ENCODE measurements at regions not wholly inside any gene's neighbourhood (a gene's known extent, or its start where the extent isn't known, plus 50 kb on each side); places are given as distances from the start of the nearest gene placed in this dataset.

GRCh38 chr6:44645276-44645675 is 257.8 kb downstream of the CDC5L start:
- H3K9ac ChIP-seq (ENCODE audit: control insufficient read depth, extremely low read depth, insufficient read depth, low read length), result no peak overlapping the region
- no peaks in the 10 kb centered on the region for H3K9me3 ChIP-seq (ENCODE audit: control insufficient read depth, low read depth, low read length)
- no peak overlapping the region for H3K4me3 ChIP-seq (ENCODE audit: control insufficient read depth in 2 of 3, extremely low read depth in 1 of 3, insufficient read depth in 2 of 3, low read depth in 1 of 3, low read length in 3 of 3)
- H2AFZ ChIP-seq (ENCODE audit: control insufficient read depth, low read length), result no peak overlapping the region
- no peaks in the 10 kb centered on the region for H4K20me1 ChIP-seq (ENCODE audit: control insufficient read depth, extremely low read depth, insufficient read depth, low read length)
- H3K27me3 ChIP-seq (ENCODE audit: control insufficient read depth, extremely low read depth, insufficient read depth, low read length), result no peaks in the 10 kb centered on the region
- H3K79me2 ChIP-seq (ENCODE audit: control insufficient read depth, insufficient read depth, low read length), result no peaks in the 10 kb centered on the region
- FAIRE-seq, result no peak
- no peaks in the 10 kb centered on the region for H3K36me3 ChIP-seq (ENCODE audit: control insufficient read depth in 2 of 2, extremely low read depth in 1 of 2, insufficient read depth in 2 of 2, low read length in 2 of 2)
- H3K9me1 ChIP-seq (ENCODE audit: control insufficient read depth, extremely low read depth, insufficient read depth, low read length), result no peaks in the 10 kb centered on the region
- DNase-seq (ENCODE audit: low read depth, low spot score), result no peak
- no peak overlapping the region for H3K27ac ChIP-seq (ENCODE audit: control insufficient read depth, insufficient read depth, low read length)
- H3K4me1 ChIP-seq (ENCODE audit: control insufficient read depth, extremely low read depth, insufficient read depth, low read length), result no peaks in the 10 kb centered on the region
- TF ChIP-seq EZH2 (IDR thresholded peaks at IDR 0.05; ENCODE audit: low read length), result no peak
- TF ChIP-seq CTCF (optimal IDR thresholded peaks at IDR 0.05 in 1 of 3, IDR thresholded peaks at IDR 0.05 in 1 of 3, conservative IDR thresholded peaks at IDR 0.05 in 1 of 3; ENCODE audit: extremely low read depth in 1 of 3, insufficient read depth in 2 of 3, low read length in 3 of 3), result peak in 1 of 3 experiments; percentile 7
- dilution Hi-C loops (cut with MboI; ENCODE audit: extremely low pct_ligation_motif_present, low sequenced_read_pairs), result no loop called here
- no peak overlapping the region for H3K4me2 ChIP-seq (ENCODE audit: control insufficient read depth, extremely low read depth, insufficient read depth, low read depth, low read length)

DNA sequence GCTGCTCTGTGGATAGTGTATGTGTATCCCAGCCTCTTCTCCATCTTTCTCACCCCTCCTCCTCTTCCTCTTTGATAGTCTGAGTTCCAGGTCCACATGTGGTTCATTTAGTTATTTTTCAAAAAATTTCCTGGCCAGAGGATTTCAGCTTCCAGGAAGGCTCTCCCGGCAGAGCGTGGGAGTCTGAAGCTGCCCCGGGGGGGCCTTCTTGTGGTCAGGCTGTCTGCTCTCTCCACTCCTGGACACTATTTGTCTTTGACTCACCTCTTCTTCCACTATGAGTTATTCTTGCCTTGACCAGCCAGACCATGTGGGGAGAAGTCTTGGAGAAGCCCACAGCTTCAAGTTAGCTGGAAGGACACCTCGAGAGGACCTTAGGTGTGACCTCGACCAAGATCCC is 258.8 kb downstream of the CDC5L start:
- no peak for DNase-seq (ENCODE audit: low read depth, low spot score)
- Histone ChIP-seq H3K36me3 (ENCODE audit: control insufficient read depth in 2 of 2, extremely low read depth in 1 of 2, insufficient read depth in 2 of 2, low read length in 2 of 2) (no peaks in the 10 kb centered on the region), H3K79me2 (ENCODE audit: control insufficient read depth, insufficient read depth, low read length) (no peaks in the 10 kb centered on the region), H3K4me2 (ENCODE audit: control insufficient read depth, extremely low read depth, insufficient read depth, low read depth, low read length) (no peak overlapping the region), H3K27me3 (ENCODE audit: control insufficient read depth, extremely low read depth, insufficient read depth, low read length) (no peaks in the 10 kb centered on the region), H3K9me3 (ENCODE audit: control insufficient read depth, low read depth, low read length) (no peaks in the 10 kb centered on the region), H3K27ac (ENCODE audit: control insufficient read depth, insufficient read depth, low read length) (no peak overlapping the region), H2AFZ (ENCODE audit: control insufficient read depth, low read length) (no peak overlapping the region), H4K20me1 (ENCODE audit: control insufficient read depth, extremely low read depth, insufficient read depth, low read length) (no peaks in the 10 kb centered on the region), H3K9me1 (ENCODE audit: control insufficient read depth, extremely low read depth, insufficient read depth, low read length) (no peaks in the 10 kb centered on the region), H3K4me3 (ENCODE audit: control insufficient read depth in 2 of 3, extremely low read depth in 1 of 3, insufficient read depth in 2 of 3, low read depth in 1 of 3, low read length in 3 of 3) (no peak overlapping the region), H3K9ac (ENCODE audit: control insufficient read depth, extremely low read depth, insufficient read depth, low read length) (no peak overlapping the region), H3K4me1 (ENCODE audit: control insufficient read depth, extremely low read depth, insufficient read depth, low read length) (peaks cover 5% of the 10 kb centered on the region)
- TF ChIP-seq EZH2 (IDR thresholded peaks at IDR 0.05; ENCODE audit: low read length) (no peak), CTCF (optimal IDR thresholded peaks at IDR 0.05 in 1 of 3, IDR thresholded peaks at IDR 0.05 in 1 of 3, conservative IDR thresholded peaks at IDR 0.05 in 1 of 3; ENCODE audit: extremely low read depth in 1 of 3, insufficient read depth in 2 of 3, low read length in 3 of 3) (no peak)
- dilution Hi-C loops (cut with MboI; ENCODE audit: extremely low pct_ligation_motif_present, low sequenced_read_pairs), result no loop called here
- FAIRE-seq, result no peak
